ENCODE measurements at regions not wholly inside any gene's neighbourhood (a gene's known extent, or its start where the extent isn't known, plus 50 kb on each side); places are given as distances from the start of the nearest gene placed in this dataset.
A peak's percentile ranks its signal among the peaks of the same experiment; 100 is the strongest.

DNA sequence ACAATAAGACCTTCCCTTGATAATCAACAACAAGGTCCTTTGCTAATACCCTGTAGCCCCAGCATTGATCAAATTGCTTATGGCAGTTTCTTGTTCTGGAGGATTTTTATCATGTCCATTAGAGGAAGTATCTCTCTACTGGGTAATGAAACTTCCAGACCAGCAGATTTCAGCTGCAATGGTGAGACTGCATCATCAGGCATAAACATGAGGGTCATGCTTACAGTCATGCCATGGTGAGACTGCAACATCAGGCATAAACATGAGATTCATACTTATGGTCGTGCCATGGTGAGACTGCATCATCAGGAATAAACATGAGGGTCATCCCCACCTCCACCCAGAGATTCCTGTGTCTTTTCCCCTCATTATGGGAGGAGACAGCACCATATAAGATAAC lies 129.0 kb upstream of the LIPC start:
- TF ChIP-seq CTCF (IDR thresholded peaks at IDR 0.05; ENCODE audit: low read depth, low read length, missing control alignments) = no peak
- DNase-seq (ENCODE audit: extremely low read depth, low read depth) = no peak
- no peak overlapping the region for H3K4me3 ChIP-seq (replicated peaks; ENCODE audit: low read depth, low read length)

DNA sequence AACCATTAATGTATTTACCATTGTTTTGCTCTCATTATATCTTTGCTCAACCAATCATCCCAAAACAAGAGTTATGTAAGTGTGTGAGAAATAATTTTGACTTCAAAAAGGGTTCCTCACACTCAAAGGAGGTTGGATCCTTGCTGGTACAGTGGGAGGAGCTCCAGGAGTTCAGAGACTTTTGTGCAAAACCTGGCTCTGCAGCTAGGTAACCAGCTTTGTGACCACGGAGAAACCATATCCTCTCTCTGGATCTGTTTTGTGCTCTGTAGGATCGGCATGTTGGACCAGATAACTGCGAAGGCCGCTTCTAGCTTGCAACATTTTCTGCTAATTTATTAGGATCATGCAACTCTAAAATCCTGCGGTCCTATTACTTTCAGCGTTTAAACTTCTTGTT lies 128.6 kb upstream of the LIPC start:
- TF ChIP-seq CTCF (IDR thresholded peaks at IDR 0.05; ENCODE audit: low read depth, low read length, missing control alignments) = no peak
- no peak overlapping the region for H3K4me3 ChIP-seq (replicated peaks; ENCODE audit: low read depth, low read length)
- DNase-seq (ENCODE audit: extremely low read depth, low read depth) = no peak

GRCh38 chr15:58306591-58307312 lies 125.0 kb upstream of the LIPC start:
- peak; percentile 58 for DNase-seq (ENCODE audit: extremely low read depth, low read depth)
- no peak for TF ChIP-seq CTCF (IDR thresholded peaks at IDR 0.05; ENCODE audit: low read depth, low read length, missing control alignments)
- no peak overlapping the region for H3K4me3 ChIP-seq (replicated peaks; ENCODE audit: low read depth, low read length)

DNA sequence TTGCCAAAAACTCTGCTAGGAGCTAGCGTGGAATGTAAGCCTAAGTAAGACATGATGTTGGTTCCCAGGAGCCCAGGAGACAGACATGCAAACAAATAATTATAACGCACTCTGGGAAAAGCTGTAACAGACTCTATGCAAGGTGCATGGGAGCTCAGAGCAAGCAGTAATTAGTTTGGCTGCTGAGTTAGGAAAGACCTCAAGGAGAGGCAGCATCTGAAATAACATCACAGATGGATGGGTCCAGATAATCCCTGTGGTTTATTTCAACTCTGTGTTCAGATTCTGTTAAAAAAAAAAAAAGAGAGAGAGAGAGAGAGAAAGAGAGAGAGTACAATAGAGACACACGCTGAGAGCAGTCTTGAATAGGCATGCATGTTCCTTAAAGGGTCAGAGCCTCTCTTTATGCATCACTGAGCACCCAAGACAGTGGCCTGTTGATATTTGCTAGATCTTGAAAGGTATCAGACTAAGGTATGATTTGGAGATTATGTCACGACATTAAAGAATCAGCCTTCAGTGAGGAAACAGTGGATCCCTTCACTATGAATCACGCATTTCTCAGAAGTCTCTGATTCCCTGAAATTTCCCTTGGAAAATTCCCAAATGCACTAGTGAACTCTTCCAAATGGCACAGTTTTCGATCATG lies 124.4 kb upstream of the LIPC start:
- no peak for DNase-seq (ENCODE audit: extremely low read depth, low read depth)
- H3K4me3 ChIP-seq (replicated peaks; ENCODE audit: low read depth, low read length) = no peak overlapping the region
- TF ChIP-seq CTCF (IDR thresholded peaks at IDR 0.05; ENCODE audit: low read depth, low read length, missing control alignments) = no peak

GRCh38 chr15:58308742-58309355 lies 122.9 kb upstream of the LIPC start:
- DNase-seq (ENCODE audit: extremely low read depth, low read depth) = no peak
- peak; percentile 7 for TF ChIP-seq CTCF (IDR thresholded peaks at IDR 0.05; ENCODE audit: low read depth, low read length, missing control alignments)
- no peak overlapping the region for H3K4me3 ChIP-seq (replicated peaks; ENCODE audit: low read depth, low read length)

DNA sequence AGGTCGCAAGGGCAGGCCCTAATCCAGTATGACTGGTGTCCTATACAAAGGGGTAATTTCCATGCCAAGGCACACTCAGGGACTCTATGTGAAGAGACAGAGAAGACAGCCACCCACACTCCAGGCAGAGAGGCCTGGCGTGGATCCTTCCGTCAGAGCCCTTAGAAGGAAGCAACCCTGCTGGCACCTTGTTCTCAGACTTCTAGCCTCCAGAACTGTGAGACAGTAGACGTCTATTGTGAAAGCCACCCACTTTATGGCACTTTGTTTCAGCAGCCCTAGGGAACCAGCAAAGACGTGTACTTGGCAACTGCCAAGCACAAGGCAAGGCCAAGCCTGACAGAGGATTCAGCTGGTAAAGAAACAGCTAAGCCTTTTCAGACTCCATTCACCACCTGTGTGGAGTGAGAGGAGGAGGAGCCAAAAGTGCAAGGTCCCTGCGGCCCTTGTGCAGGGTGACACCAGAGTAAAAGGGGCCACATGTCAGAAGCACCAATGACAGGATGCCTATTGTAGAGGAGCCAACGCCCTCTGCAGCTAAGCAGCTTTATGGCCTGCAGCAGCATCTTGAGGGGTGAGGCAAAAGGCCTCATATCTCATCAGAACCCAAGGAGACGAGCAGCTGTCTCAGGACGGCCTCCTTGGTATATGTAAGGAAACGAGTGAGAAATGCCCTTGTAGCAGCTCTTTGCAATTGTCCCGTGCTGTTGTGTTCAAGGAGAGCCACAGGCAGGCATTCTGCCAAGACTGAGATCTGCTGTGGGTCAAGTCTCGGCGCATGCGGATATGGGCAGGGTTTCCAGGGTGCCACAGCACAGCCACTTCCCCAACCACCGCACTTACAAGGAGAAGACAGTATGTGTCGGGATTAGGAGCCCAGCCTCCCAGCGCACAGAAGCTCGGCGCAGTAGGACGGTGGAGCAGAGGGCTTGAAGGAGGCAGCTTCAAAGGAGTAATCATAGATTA lies 121.5 kb upstream of the LIPC start:
- no peak for DNase-seq (ENCODE audit: extremely low read depth, low read depth)
- TF ChIP-seq CTCF (IDR thresholded peaks at IDR 0.05; ENCODE audit: low read depth, low read length, missing control alignments) = no peak
- H3K4me3 ChIP-seq (replicated peaks; ENCODE audit: low read depth, low read length) = no peak overlapping the region

All from HFF-Myc (cell line).